Ishikawa (cell line): ENCODE measurements at regions not wholly inside any gene's neighbourhood (a gene's known extent, or its start where the extent isn't known, plus 50 kb on each side); places are given as distances from the start of the nearest gene placed in this dataset.

ENCODE experiments used
- CEBPB ChIP-seq: IDR thresholded peaks from 2 replicates; pipeline ENCODE4 v1.6.1; 2012
- EGR1 ChIP-seq: IDR thresholded peaks from 2 replicates; pipeline ENCODE4 v1.6.1; 2012
- EP300 ChIP-seq: IDR thresholded peaks from 2 replicates; pipeline ENCODE4 v1.6.1; 2012; ENCODE audit warnings: borderline replicate concordance
- FOXM1 ChIP-seq: IDR thresholded peaks from 2 replicates; pipeline ENCODE4 v1.6.1; 2012; ENCODE audit warnings: low read depth, borderline replicate concordance
- RAD21 ChIP-seq: IDR thresholded peaks from 2 replicates; pipeline ENCODE4 v1.6.1; 2012; ENCODE audit warnings: low read depth
- TAF1 ChIP-seq: IDR thresholded peaks from 2 replicates; pipeline ENCODE4 v1.6.1; 2012; ENCODE audit warnings: low read depth, mild to moderate bottlenecking
- TCF12 ChIP-seq: IDR thresholded peaks from 2 replicates; pipeline ENCODE4 v1.6.1; 2012; ENCODE audit warnings: low read depth
- TEAD4 ChIP-seq: IDR thresholded peaks from 2 replicates; pipeline ENCODE4 v1.6.1; 2012
- ZBTB7A ChIP-seq: IDR thresholded peaks from 2 replicates; pipeline ENCODE4 v1.6.1; 2012; ENCODE audit warnings: low read depth
- TF ChIP-seq, protein P1 (sequence below): IDR thresholded peaks from 2 replicates; pipeline ENCODE4 v1.6.1; 2012

DNA sequence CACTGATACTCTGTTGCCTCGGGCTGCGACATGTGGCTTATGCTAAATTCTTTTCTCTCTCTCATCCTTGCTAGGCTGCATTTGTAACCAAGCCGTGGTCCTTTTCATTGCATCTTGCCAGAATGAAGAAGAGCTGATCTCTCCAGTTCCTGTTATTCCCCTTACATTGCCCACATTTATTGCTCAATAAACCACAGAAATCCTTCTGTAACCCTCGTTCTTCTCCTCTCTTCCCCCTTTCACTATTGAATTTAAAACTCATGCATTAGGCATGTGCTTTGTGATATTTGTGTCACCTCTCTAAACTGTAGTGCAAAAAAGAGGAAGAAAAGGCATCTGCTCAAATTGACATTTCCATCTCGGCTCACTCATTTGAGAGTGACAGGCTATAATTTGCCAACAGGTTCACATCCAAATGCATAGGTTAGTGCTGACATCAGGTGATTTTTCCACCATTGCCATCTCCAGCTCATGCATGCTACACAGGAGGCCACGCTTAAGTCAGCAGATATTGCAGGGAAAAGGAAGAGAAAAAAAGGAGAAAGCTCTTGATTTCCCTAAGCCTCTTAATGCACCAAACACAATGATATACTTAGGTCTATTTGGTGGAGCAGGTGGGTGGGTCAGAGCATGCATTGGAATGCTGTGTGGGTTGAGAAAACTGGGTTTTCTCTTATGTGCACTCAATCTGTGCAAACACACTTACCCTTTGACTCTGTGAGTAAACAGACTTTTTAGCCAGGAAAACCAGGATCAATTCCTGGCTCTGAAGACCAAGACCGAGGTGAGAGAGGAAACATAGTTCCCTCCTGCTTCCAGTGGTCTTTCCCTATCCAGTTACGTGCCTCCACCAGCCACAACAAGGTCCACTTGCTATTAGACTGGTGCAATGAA is 642.7 kb downstream of the HS3ST4 start:
- TF ChIP-seq, protein P1, sequence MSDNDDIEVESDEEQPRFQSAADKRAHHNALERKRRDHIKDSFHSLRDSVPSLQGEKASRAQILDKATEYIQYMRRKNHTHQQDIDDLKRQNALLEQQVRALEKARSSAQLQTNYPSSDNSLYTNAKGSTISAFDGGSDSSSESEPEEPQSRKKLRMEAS, result no peak
- no peak for TF ChIP-seq TEAD4
- TF ChIP-seq TCF12, result no peak
- no peak for TF ChIP-seq EGR1
- TF ChIP-seq CEBPB, result no peak
- TF ChIP-seq EP300, result no peak
- no peak for TF ChIP-seq FOXM1
- TF ChIP-seq ZBTB7A, result no peak
- no peak for TF ChIP-seq TAF1
- no peak for TF ChIP-seq RAD21
